ENCODE measurements at regions not wholly inside any gene's neighbourhood (a gene's known extent, or its start where the extent isn't known, plus 50 kb on each side); places are given as distances from the start of the nearest gene placed in this dataset.

DNA sequence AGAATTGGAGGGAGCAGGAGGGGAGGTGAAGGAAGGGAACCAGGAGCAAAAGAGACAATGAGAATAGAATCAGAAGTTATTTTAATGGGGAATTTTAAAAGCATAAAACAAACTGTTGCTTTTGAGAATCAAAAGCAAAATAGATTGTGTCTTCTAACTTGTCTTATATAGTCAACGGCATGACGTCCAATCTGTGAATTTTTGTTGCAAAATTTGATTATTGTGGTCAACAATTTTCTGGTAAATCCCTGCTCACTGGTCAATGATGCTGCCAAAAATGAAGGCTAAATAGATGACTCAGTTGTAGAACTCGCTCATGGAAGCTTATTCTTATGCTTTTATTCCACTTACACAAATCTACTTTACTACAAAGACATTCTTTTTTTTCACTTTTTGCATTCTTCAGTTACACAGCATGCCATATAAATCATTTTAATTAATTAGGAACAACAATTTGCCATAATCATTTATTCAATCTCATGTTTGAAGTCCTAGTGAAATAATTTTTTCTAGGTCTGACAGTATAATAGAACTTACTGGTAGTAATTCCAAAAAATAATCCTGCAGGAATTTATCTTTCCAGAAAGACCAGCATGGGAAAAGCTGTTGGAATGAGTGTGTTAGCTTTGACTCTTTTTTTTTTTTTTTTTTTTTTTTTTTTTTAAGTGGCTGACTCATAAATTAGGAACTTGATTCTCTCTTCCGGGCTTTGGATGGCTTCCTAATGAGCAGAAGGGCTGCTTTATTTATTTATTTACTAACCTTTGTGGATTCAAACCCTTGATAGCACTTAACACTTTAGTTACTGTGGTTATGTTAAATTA is 256.9 kb downstream of the SPRY2 start:
- Histone ChIP-seq H3K4me3 (ENCODE audit: insufficient read depth, low read depth, low read length) (no peak overlapping the region; the same call in 1 of the 2 replicates), H3K18ac (ENCODE audit: low read depth, low read length) (peak overlapping the region; percentile 59; the same call in 1 of the 2 replicates), H2AFZ (replicated peaks; ENCODE audit: low read length, poor library complexity) (peak overlapping the region; percentile 34), H4K5ac (ENCODE audit: low read depth, low read length) (peak overlapping the region; percentile 23; the same call in 1 of the 2 replicates), H2AK5ac (ENCODE audit: low read depth, low read length) (no peak overlapping the region; the same call in 1 of the 2 replicates), H3K79me1 (ENCODE audit: low read depth in 1 of 2, low read length in 2 of 2) (no peaks in the 10 kb centered on the region), H3K27ac (ENCODE audit: insufficient read depth, low read length) (peak overlapping the region; percentile 74), H3K23ac (ENCODE audit: low read depth, low read length) (peak overlapping the region; percentile 64; the same call in 1 of the 2 replicates), H3K36me3 (ENCODE audit: control insufficient read depth, insufficient read depth, low read length) (no peaks in the 10 kb centered on the region), H4K91ac (ENCODE audit: insufficient read depth, low read depth, low read length) (peak overlapping the region; percentile 65), H3K9me3 (ENCODE audit: control insufficient read depth, insufficient read depth, low read length) (no peaks in the 10 kb centered on the region), H4K8ac (ENCODE audit: low read depth in 2 of 2, low read length in 2 of 2) (peak overlapping the region; percentile 39 to 75; a peak in 3 of 4 replicates), H2BK5ac (ENCODE audit: low read depth, low read length, poor library complexity, severe bottlenecking) (peak overlapping the region; percentile 85), H4K20me1 (ENCODE audit: insufficient read depth, low read length) (no peaks in the 10 kb centered on the region), H3K27me3 (ENCODE audit: control insufficient read depth, insufficient read depth, low read length) (no peaks in the 10 kb centered on the region), H3K14ac (replicated peaks; ENCODE audit: low read depth, low read length) (peak overlapping the region; percentile 88), H2BK15ac (ENCODE audit: low read depth, low read length) (peak overlapping the region; percentile 69; the same call in 2 of the 3 replicates), H3K4me2 (ENCODE audit: low read depth, low read length) (peak overlapping the region; percentile 73), H3K4ac (ENCODE audit: low read depth, low read length) (peak overlapping the region; percentile 90), H3K9me1 (ENCODE audit: insufficient read depth, low read length) (peaks cover 3% of the 10 kb centered on the region; the same call in 1 of the 2 replicates), H3K4me1 (ENCODE audit: control insufficient read depth, insufficient read depth, low read length) (peaks cover 8% of the 10 kb centered on the region), H2BK20ac (ENCODE audit: low read depth, low read length) (peak overlapping the region; percentile 86), H3K9ac (ENCODE audit: low read depth, low read length) (peak overlapping the region; percentile 54), H2BK120ac (ENCODE audit: low read depth, low read length) (peak overlapping the region; percentile 96), H3K56ac (ENCODE audit: extremely low read depth, insufficient read depth, low read length) (peak overlapping the region; percentile 42), H2AK9ac (replicated peaks; ENCODE audit: low read depth, low read length, poor library complexity) (no peak overlapping the region)
- CTCF ChIA-PET: interaction anchor here (0.7 kb wide), 1 partner anchor 295 kb away, joined by 4 read pairs; no protein-coding TSS in a partner anchor
- in situ Hi-C loops (cut with MboI; ENCODE audit: low sequenced_read_pairs) (no loop called here), dilution Hi-C loops (cut with HindIII; ENCODE audit: low sequenced_read_pairs, unreplicated experiment) (no loop called here), intact Hi-C loops (cut with micrococcal nuclease) (loop anchor here (1.0 to 5.0 kb wide), 2 partner anchors 147 to 252 kb away; no protein-coding TSS in a partner anchor)
- TF ChIP-seq FOS (IDR thresholded peaks at IDR 0.05; ENCODE audit: low read depth, low read length): peak; percentile 29; the same call in 1 of the 2 replicates
- no peak for TF ChIP-seq MAFK (IDR thresholded peaks at IDR 0.05; ENCODE audit: low read depth, low read length)
- TF ChIP-seq RCOR1 (IDR thresholded peaks at IDR 0.05; ENCODE audit: insufficient replicate concordance, low read length): no peak
- no peak for TF ChIP-seq SMC3 (IDR thresholded peaks at IDR 0.05; ENCODE audit: low read depth, low read length)
- TF ChIP-seq POLR2A (IDR thresholded peaks at IDR 0.05; ENCODE audit: low read depth, low read length): no peak
- TF ChIP-seq CHD1 (IDR thresholded peaks at IDR 0.05; ENCODE audit: low read depth, low read length): no peak
- 0 out of 2 replicates have a peak, but pooled peaks have one; percentile 6 for TF ChIP-seq RAD21 (IDR thresholded peaks at IDR 0.05; ENCODE audit: low read length)
- TF ChIP-seq CEBPB (IDR thresholded peaks at IDR 0.05; ENCODE audit: low read depth, low read length): peak; percentile 77
- DNase-seq: peak; percentile 93
- peak; percentile 76 for ATAC-seq (ENCODE audit: low read depth)
- POLR2A ChIA-PET (ENCODE audit: unreplicated experiment): no interaction called here
- no TSS peak for BruUV-seq (replicated peaks)
- 0% methylated on average over 1 of the region's 4 CpGs; no CpG with 5 or more reads in 1 of the 2 experiments for WGBS, 2 experiments (ENCODE audit: extremely low coverage in 2 of 2, insufficient read length in 1 of 2)

Data from IMR-90 (cell line).